HepG2 (cell line): ENCODE measurements at regions not wholly inside any gene's neighbourhood (a gene's known extent, or its start where the extent isn't known, plus 50 kb on each side); places are given as distances from the start of the nearest gene placed in this dataset.

ENCODE experiments used
- AGO1 ChIP-seq: fragments of 200-400 bp; formaldehyde crosslinking; IDR thresholded peaks from 2 replicates; pipeline ENCODE4 v1.6.1; 2017; ENCODE audit warnings: mild to moderate bottlenecking, low read depth, low read length, moderate library complexity; ENCODE audit not compliant: poor library complexity, severe bottlenecking
- BRCA1 ChIP-seq: sonication (generic); formaldehyde crosslinking; IDR thresholded peaks from 2 replicates; pipeline ENCODE4 v1.4.0; 2020; ENCODE audit warnings: missing genetic modification reagents
- CTCF ChIP-seq: sonication (generic); formaldehyde crosslinking; IDR thresholded peaks from 2 replicates; pipeline ENCODE4 v1.5.0; 2020; ENCODE audit warnings: mild to moderate bottlenecking, missing genetic modification reagents, moderate library complexity
- EP300 ChIP-seq, 3 experiments: sonication (generic) in 1 of 3; formaldehyde crosslinking in 1 of 3; IDR thresholded peaks; 2 replicates each; pipeline versions ENCODE4 v1.5.1 to v1.6.1; 2011 to 2020; ENCODE audit warnings: low read depth in 2 of 3, low read length in 2 of 3, borderline replicate concordance in 1 of 3, improper control_type of control experiment in 1 of 3, mild to moderate bottlenecking in 1 of 3, missing genetic modification reagents in 1 of 3, moderate library complexity in 1 of 3
- HMGA1 ChIP-seq: sonication (generic); formaldehyde crosslinking; conservative IDR thresholded peaks from 2 replicates; pipeline ENCODE4 v1.4.0; 2020; ENCODE audit warnings: missing genetic modification reagents
- IRF2 ChIP-seq: IDR thresholded peaks from 2 replicates; pipeline ENCODE4 v1.6.1; 2018; ENCODE audit warnings: missing genetic modification reagents, missing compliant biosample characterization
- RBAK ChIP-seq: sonication (generic); formaldehyde crosslinking; IDR thresholded peaks from 2 replicates; pipeline ENCODE4 v1.5.1; 2020; ENCODE audit warnings: mild to moderate bottlenecking, missing genetic modification reagents
- SMC3 ChIP-seq: IDR thresholded peaks from 2 replicates; pipeline ENCODE4 v1.6.1; 2011; ENCODE audit warnings: low read length, improper control_type of control experiment
- ZBTB43 ChIP-seq: sonication (generic); formaldehyde crosslinking; conservative IDR thresholded peaks from 2 replicates; pipeline ENCODE4 v1.4.0; 2020; ENCODE audit warnings: missing genetic modification reagents

- TF ChIP-seq AGO1 (no peak), CTCF (no peak), EP300 (IDR thresholded peaks at IDR 0.05; ENCODE audit: low read depth in 2 of 2, low read length in 2 of 2) (no peak), EP300 (CRISPR knock-in tag; IDR thresholded peaks at IDR 0.05; ENCODE audit: borderline replicate concordance) (no peak), HMGA1 (CRISPR knock-in tag) (no peak), IRF2 (CRISPR knock-in tag) (no peak), ZBTB43 (no peak), RBAK (CRISPR knock-in tag) (no peak), SMC3 (no peak), BRCA1 (CRISPR knock-in tag) (no peak)
Observed at GRCh38 chrX:148135738-148136137, 154.6 kb downstream of the FMR1NB start.
